Left cardiac atrium (tissue), 4 donors: ENCODE measurements at regions not wholly inside any gene's neighbourhood (a gene's known extent, or its start where the extent isn't known, plus 50 kb on each side); places are given as distances from the start of the nearest gene placed in this dataset.
"Not testable (repeated sequence)": the region's sequence is repeated elsewhere in the genome, so short reads cannot be mapped to it uniquely, and the experiment has no call there.

Experiments
- ATAC-seq, 2 donors: fragments of 200-7000 bp; cut with Tn5 transposase; one replicate each; pipeline ENCODE4 v1.9.1; 2020; ENCODE audit warnings: mild to moderate bottlenecking in 2 of 2, moderate library complexity in 2 of 2
- DNase-seq: peaks from one replicate; pipeline ENCODE4 v3.0.0-alpha.2; 2020
- intact Hi-C, 2 donors: fragments of 100-400 bp; cut with DNase I; formaldehyde crosslinking; loops; one replicate each; pipeline versions ENCODE4 v1.14.1 to v1.15.1; 2022 to 2023
- donor health status: DM: no; HTN: yes; CAD: no.
- donor health status: DM: no; HTN: yes; CAD: no; lungs with severe emphysema.
- donor health status: DM: yes; HTN: yes; CAD: no.
- donor health status: Dilated cardiomyopathy.

- intact Hi-C loops, result no loop called here
- DNase-seq (no peak), ATAC-seq (no peak)
Measured at GRCh38 chrY:16502733-16503214, 1377.2 kb downstream of the CDY2B start.

- no peak for DNase-seq
- no peak for ATAC-seq
- intact Hi-C loops, result no loop called here
Measured at GRCh38 chrY:16490706-16491105, 1389.3 kb downstream of the CDY2B start.

- DNase-seq (no peak), ATAC-seq (peak in 1 of 2 donors; percentile 67)
- intact Hi-C loops, result no loop called here
Measured at GRCh38 chrY:16486696-16487215, 1393.3 kb downstream of the CDY2B start.

GRCh38 chrY:16480031-16480430 is 1400.0 kb downstream of the CDY2B start:
- no peak for ATAC-seq
- DNase-seq, result no peak
- intact Hi-C loops, result no loop called here

- ATAC-seq (no peak), DNase-seq (no peak)
- intact Hi-C loops, result no loop called here
Measured at GRCh38 chrY:16474053-16474452, 1406.0 kb downstream of the CDY2B start.

GRCh38 chrY:16454799-16455198 is 1425.2 kb downstream of the CDY2B start:
- intact Hi-C loops, result no loop called here
- no peak for ATAC-seq
- no peak for DNase-seq

- ATAC-seq (no peak), DNase-seq (no peak)
- intact Hi-C loops, result no loop called here
Measured at GRCh38 chrY:16446152-16446551, 1433.9 kb downstream of the CDY2B start.

GRCh38 chrY:16409206-16409923 is 1470.7 kb downstream of the CDY2B start:
- DNase-seq, ATAC-seq, intact Hi-C loops: not testable (repeated sequence)

- DNase-seq, intact Hi-C loops, ATAC-seq: not testable (repeated sequence)
Measured at GRCh38 chrY:16379458-16379857, 1500.6 kb downstream of the CDY2B start.

GRCh38 chrY:16341592-16341991 is 1538.4 kb downstream of the CDY2B start:
- intact Hi-C loops, DNase-seq: not testable (repeated sequence)
- peak in 1 of 2 donors; percentile 25 for ATAC-seq

GRCh38 chrY:16330032-16330758 is 1549.8 kb downstream of the CDY2B start:
- DNase-seq, intact Hi-C loops, ATAC-seq: not testable (repeated sequence)

GRCh38 chrY:16329135-16329820 is 1550.7 kb downstream of the CDY2B start:
- intact Hi-C loops, DNase-seq, ATAC-seq: not testable (repeated sequence)
